ENCODE measurements at regions not wholly inside any gene's neighbourhood (a gene's known extent, or its start where the extent isn't known, plus 50 kb on each side); places are given as distances from the start of the nearest gene placed in this dataset.

GRCh38 chr17:34756637-34757021 lies 177.2 kb downstream of the TMEM132E start:
- TF ChIP-seq, protein P1, sequence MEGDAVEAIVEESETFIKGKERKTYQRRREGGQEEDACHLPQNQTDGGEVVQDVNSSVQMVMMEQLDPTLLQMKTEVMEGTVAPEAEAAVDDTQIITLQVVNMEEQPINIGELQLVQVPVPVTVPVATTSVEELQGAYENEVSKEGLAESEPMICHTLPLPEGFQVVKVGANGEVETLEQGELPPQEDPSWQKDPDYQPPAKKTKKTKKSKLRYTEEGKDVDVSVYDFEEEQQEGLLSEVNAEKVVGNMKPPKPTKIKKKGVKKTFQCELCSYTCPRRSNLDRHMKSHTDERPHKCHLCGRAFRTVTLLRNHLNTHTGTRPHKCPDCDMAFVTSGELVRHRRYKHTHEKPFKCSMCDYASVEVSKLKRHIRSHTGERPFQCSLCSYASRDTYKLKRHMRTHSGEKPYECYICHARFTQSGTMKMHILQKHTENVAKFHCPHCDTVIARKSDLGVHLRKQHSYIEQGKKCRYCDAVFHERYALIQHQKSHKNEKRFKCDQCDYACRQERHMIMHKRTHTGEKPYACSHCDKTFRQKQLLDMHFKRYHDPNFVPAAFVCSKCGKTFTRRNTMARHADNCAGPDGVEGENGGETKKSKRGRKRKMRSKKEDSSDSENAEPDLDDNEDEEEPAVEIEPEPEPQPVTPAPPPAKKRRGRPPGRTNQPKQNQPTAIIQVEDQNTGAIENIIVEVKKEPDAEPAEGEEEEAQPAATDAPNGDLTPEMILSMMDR (IDR thresholded peaks at IDR 0.05) = no peak
- no peak for TF ChIP-seq POLR2A (IDR thresholded peaks at IDR 0.05)

All from tibial nerve (tissue), 3 donors.